Fibroblast of pulmonary artery (primary cell): ENCODE measurements at regions not wholly inside any gene's neighbourhood (a gene's known extent, or its start where the extent isn't known, plus 50 kb on each side); places are given as distances from the start of the nearest gene placed in this dataset.

Experiments used
- DNase-seq: peaks from one replicate; pipeline ENCODE4 v3.0.0-alpha.2; 2010; ENCODE audit warnings: low read depth
- H3K4me3 ChIP-seq: replicated peaks from 2 replicates; pipeline ENCODE4 v1.5.1; 2011; ENCODE audit warnings: low read depth, mild to moderate bottlenecking, control low read depth, low read length, moderate library complexity
- TF ChIP-seq, protein P1 (sequence below): IDR thresholded peaks from 2 replicates; pipeline ENCODE4 v1.5.1; 2011; ENCODE audit warnings: mild to moderate bottlenecking, control low read depth, low read length, inconsistent platforms; ENCODE audit errors: missing control alignments

DNA sequence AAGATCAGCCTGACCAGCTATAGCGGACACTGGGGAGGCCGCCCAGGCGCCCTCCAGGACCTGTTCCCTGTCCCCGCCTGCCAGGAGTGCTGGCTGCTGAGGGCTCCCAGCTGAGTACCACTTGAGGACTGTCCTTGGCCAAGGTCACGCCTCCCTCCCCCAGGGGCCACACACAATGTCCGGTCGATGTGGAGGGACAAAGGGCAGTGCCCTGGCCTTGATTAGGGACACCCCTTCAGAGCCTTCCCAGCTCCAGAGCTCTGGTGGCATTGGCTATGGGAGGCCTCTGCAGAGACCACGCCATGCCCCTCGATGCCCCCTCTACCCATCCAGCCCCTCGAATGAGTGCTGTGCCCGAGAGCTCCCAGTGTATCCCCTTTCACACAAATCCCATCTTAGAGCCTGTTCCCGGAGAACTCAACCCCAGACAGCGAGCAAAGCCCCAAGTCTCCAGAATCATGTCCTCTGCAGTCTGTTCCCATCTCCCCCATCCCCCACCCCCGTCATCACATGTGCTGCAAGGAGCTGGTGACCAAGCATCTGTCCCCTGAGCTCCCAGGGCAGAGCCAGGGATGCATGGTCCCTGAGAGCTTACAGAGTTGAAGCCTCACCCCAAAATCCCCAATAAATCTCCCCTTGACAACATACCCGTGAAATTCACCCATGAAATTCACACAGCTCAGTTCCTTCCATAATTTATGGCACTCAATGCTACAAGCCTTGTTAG, 158.9 kb downstream of the NUP210 start:
- TF ChIP-seq, protein P1, sequence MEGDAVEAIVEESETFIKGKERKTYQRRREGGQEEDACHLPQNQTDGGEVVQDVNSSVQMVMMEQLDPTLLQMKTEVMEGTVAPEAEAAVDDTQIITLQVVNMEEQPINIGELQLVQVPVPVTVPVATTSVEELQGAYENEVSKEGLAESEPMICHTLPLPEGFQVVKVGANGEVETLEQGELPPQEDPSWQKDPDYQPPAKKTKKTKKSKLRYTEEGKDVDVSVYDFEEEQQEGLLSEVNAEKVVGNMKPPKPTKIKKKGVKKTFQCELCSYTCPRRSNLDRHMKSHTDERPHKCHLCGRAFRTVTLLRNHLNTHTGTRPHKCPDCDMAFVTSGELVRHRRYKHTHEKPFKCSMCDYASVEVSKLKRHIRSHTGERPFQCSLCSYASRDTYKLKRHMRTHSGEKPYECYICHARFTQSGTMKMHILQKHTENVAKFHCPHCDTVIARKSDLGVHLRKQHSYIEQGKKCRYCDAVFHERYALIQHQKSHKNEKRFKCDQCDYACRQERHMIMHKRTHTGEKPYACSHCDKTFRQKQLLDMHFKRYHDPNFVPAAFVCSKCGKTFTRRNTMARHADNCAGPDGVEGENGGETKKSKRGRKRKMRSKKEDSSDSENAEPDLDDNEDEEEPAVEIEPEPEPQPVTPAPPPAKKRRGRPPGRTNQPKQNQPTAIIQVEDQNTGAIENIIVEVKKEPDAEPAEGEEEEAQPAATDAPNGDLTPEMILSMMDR, result no peak
- no peak for DNase-seq
- no peak overlapping the region for H3K4me3 ChIP-seq

DNA sequence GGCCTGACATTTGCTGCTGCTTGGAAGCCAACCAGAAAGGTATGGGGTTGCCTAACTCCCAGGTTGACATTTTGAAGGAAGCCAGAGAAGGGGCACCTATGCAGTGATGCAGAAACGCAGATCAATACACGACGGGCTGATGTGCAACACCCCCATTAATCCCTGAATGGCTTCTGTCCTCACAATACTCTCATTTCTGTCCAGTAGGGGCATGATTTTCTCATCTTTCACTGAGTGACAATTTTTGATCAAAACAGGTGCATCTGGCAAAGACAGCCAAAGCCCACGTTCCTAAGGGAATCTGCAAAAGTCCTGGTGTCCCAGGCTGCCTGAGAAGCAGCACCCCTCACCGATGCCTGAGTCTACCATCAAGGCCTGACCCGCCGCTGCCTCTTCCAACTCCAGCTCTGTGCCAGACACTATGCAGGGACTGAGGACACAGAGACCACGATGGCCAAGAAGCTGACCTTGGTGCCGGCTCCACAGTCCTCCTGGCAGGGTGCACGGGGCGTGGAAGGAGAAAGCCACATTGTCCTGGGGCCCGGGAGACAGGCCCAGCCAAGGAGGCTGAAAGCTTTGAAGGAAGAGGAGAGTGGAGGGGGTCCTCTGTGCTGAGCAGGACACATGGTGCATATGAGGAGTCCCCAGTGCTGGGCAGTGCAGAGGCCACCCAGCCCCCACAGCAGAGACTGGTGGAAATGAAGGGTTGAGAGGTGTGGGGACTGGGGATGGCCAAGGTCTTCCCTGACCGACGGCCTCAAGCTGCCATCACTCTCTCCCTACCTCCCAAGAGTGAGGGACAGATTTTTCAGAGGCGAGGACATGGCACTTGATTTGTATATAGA, 159.6 kb downstream of the NUP210 start:
- no peak overlapping the region for H3K4me3 ChIP-seq
- DNase-seq, result no peak
- TF ChIP-seq, protein P1, result no peak

DNA sequence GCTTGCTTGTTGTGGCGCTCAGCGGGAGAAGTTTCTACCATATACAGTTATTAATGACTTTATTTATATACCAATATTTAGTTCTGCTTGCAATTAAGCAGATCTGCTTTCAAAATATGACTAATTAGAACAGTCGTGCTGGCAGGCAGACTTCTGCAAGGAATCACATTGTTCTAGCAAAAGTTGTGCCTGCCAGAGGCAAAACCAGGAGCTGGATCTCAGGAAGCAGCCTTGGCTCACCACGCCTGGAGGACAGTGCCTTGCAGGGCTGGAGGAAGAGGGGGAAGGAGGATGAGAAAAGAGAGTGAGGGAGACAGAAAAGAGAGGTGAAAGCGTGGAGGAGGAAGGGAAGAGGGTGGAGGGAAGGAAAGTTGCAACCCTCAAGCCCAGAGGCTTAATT, 160.3 kb downstream of the NUP210 start:
- TF ChIP-seq, protein P1, result no peak
- no peak overlapping the region for H3K4me3 ChIP-seq
- DNase-seq, result no peak

DNA sequence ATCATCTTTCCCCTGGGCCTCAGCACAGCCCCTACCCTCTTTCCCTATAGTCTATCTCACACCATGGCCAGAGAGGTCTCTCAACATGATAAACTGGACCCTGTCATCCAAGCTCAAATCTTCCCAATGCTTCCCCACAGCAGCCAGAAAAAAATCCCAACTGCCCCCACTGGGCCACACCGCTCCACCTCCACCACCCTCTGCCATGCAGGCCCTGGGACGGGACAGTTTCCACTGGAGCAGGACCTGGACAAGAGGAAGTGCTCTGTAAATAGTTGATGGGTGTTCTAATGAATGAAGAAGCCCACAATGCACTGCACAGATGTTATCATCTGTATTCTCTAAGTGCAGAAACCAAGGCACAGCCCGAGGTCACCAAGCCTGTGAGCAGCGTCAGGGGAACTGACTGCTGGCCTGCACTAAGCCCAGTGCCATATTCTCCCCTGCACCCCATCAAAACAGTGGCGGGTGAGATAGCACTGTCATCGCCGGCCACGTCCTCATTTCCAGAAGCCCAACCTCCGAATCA, 161.1 kb downstream of the NUP210 start:
- no peak overlapping the region for H3K4me3 ChIP-seq
- no peak for DNase-seq
- TF ChIP-seq, protein P1, result no peak

DNA sequence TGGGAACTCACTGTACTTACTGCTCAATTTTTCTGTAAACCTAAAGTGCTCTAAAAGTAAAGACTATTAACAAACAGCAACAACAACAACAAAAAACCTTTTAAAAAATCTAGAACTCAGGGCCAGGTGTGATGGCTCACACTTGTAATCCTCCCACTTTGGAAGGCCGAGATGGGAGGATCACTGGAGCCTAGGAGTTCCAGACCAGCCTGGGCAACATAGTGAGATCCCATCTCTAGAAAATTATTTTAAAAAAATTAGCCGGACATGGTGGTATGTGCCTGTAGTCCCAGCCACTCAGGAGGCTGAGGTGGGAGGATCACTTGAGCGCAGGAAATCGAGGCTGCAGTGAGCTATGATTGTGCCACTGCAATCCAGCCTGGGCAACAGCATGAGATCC, 161.8 kb downstream of the NUP210 start:
- DNase-seq, result no peak
- TF ChIP-seq, protein P1, result no peak
- H3K4me3 ChIP-seq, result no peak overlapping the region

DNA sequence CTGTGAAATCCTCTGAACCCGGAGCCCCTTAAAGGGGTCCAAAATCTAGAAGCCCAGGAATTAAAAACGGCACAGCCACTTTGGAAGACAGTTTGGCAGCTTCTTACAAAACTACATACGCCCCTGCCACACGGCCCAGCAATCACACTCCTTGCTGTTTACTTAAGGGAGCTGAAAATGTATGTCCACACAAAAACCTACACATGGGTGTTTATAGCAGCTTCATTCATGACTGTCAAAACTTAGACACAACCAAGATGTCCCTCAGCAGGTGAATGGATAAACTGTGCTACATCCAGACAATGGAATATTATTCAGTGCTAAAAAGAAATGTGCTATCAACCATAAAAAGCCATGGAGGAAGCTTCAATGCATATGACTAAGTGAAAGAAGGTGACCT, 162.5 kb downstream of the NUP210 start:
- no peak overlapping the region for H3K4me3 ChIP-seq
- TF ChIP-seq, protein P1, result no peak
- DNase-seq, result no peak
